AML-193 (cell line): ENCODE measurements at regions not wholly inside any gene's neighbourhood (a gene's known extent, or its start where the extent isn't known, plus 50 kb on each side); places are given as distances from the start of the nearest gene placed in this dataset.

Experiments
- DNase-seq, 2 experiments: peaks; one replicate each; lab custom pipeline; 2025; lab: John Stamatoyannopoulos, UW

DNA sequence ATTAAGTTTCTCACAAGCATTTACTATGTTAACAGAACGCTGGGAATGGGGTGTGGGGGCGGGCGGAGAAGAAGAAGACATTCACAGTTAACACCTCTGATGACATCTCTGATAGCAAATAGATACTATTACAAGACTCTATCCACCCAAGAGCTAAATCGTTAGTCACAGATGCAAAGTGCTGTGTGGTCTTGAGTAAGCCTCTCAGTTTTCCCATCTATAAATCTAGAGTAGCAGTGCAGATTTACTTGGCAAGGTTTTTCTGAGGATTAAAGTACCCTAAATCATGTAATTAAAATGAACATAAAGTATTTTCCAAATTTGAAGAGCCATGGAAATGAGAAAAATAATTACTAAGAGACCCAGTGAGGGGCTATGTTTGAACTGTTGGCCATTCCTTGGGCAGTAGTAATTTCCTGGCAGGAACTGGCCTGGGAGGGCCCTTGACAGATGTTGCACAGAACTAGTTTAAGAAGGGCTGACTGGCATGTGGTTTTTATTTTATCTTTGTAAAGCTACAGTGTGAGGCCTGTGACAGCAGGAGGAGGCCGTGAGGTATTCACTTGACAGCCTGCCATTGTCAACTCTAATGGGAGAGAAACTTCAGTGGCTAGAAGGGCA lies 58.7 kb upstream of the APOBEC4 start:
- no peak for DNase-seq

GRCh38 chr1:183711165-183711682 lies 58.1 kb upstream of the APOBEC4 start:
- no peak for DNase-seq

DNA sequence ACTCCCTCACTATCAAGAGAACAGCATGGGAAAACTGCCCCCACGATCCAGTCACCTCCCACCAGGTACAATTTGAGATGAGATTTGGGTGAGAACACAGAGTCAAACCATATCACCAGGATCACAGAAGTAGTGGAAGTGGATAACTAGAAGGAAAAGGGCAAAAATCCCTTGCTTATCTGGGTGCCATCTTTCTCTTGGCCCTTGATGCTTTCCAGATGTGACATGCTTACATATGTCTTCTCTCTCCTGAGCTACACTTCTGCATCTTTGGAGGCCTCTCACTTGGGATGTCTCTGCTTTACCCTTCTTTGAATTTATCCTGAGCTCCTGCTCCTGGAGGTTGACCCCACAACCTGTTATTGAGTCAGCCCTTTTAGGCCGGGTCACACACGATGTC lies 57.6 kb upstream of the APOBEC4 start:
- DNase-seq, result no peak

DNA sequence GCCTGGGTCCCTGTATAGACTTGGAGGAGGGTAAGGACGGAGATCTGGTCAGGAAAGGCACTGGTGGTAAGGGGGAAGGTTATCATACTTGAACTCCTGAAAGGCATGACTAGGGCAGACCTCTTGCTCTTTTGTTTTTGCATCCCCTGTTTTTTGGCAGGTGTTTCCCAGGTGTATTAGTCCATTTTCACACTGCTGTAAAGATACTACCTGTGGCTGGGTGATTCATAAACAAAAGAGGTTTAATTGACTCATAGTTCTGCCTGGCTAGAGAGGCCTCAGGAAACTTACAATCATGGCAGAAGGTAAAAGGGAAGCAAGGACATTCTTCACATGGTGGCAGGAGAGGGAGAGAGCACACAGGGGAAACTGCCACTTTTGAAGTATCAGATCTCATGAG lies 57.2 kb upstream of the APOBEC4 start:
- DNase-seq, result no peak

DNA sequence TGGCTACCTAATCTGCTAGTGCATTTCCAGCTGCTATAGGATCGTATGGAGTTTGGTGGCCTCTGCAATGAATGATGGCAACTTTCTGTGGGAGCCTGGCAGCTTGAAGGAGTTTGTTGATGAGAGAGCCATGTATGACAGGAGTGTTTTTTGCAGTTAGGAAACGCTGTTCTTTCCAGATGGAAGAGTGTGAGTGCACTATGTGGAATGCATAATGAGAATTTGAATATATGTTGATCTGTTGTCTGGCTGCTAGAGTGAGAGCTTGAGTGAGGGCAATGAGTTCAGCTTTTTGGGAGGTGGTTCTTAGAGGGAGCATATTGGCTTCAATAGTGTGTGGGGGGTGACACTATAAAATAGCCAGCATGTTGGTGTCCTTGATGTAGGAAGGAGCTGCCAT lies 51.0 kb upstream of the APOBEC4 start:
- DNase-seq, result no peak
